ENCODE measurements at regions not wholly inside any gene's neighbourhood (a gene's known extent, or its start where the extent isn't known, plus 50 kb on each side); places are given as distances from the start of the nearest gene placed in this dataset.

DNA sequence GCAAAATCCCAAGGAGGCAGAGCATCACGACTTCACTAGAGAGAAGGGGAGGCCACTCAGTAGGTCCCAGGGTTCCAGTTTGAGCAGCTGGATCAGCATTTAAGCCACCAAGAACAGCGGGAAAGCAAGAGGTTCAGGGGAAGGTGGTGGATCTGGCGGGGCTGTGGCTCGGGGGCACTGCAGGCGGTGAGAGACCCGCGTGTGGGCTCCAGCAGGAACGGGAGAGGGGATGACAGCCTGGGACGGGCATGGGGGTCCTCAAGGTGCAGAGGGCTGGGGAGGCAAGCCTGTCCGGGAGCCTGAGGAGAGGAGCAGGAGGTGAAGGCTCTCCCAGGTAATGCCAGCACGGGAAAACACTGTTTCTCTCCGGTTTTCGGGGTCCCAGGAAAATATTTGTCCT lies 123.6 kb downstream of the IRX2 start:
- TF ChIP-seq, protein P1, sequence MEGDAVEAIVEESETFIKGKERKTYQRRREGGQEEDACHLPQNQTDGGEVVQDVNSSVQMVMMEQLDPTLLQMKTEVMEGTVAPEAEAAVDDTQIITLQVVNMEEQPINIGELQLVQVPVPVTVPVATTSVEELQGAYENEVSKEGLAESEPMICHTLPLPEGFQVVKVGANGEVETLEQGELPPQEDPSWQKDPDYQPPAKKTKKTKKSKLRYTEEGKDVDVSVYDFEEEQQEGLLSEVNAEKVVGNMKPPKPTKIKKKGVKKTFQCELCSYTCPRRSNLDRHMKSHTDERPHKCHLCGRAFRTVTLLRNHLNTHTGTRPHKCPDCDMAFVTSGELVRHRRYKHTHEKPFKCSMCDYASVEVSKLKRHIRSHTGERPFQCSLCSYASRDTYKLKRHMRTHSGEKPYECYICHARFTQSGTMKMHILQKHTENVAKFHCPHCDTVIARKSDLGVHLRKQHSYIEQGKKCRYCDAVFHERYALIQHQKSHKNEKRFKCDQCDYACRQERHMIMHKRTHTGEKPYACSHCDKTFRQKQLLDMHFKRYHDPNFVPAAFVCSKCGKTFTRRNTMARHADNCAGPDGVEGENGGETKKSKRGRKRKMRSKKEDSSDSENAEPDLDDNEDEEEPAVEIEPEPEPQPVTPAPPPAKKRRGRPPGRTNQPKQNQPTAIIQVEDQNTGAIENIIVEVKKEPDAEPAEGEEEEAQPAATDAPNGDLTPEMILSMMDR (IDR thresholded peaks at IDR 0.05; ENCODE audit: insufficient read depth, low read depth, low read length), result no peak
- TF ChIP-seq EZH2 (IDR thresholded peaks at IDR 0.05; ENCODE audit: insufficient read depth, low read length), result no peak

All from astrocyte (in vitro differentiated cells and primary cell).